GM12878 (cell line): ENCODE measurements at regions not wholly inside any gene's neighbourhood (a gene's known extent, or its start where the extent isn't known, plus 50 kb on each side); places are given as distances from the start of the nearest gene placed in this dataset.

ENCODE experiments used
- ATAC-seq: fragments of 200-7000 bp; cut with Tn5 transposase; 3 replicates; pipeline ENCODE4 v1.9.1; 2020; ENCODE audit warnings: mild to moderate bottlenecking, moderate library complexity
- BruUV-seq: library from RNA; stranded (reverse); fragments of 400-500 nt; replicated peaks from 2 replicates; lab custom pipeline; 2021; lab: Mats Ljungman, UMichigan
- CTCF ChIA-PET: fragments of 300-600 bp; sonication (Branson Sonifier 250); formaldehyde crosslinking; extraction: SDS; loops from one replicate; lab custom pipeline; 2021; ENCODE audit warnings: inconsistent platforms; lab: Yijun Ruan, JAX
- POLR2A ChIA-PET: fragments of 350-600 bp; formaldehyde crosslinking; extraction: SDS; loops from one replicate; lab custom pipeline; 2021; ENCODE audit warnings: inconsistent platforms; lab: Charles Lee
- RAD21 ChIA-PET: fragments of 300-600 bp; sonication (Branson Sonifier 250); formaldehyde crosslinking; loops from one replicate; lab custom pipeline; 2023; ENCODE audit warnings: antibody characterized with exemption; ENCODE audit not compliant: unreplicated experiment; lab: Charles Lee
- SMC1A ChIA-PET: fragments of 300-600 bp; sonication (Branson Sonifier 250); formaldehyde crosslinking; loops from one replicate; lab custom pipeline; 2023; ENCODE audit not compliant: unreplicated experiment, uncharacterized antibody; lab: Charles Lee
- DNase-seq: peaks from one replicate; pipeline ENCODE4 v3.0.0-alpha.2; 2011; ENCODE audit warnings: low read depth, low spot score
- FAIRE-seq: peaks from 3 replicates; lab custom pipeline; 2011; peaks lifted over from hg19 to GRCh38; lab: Jason Lieb, UNC
- H2AFZ ChIP-seq: 2 replicates; pipeline ENCODE4 v1.6.0; 2011; ENCODE audit warnings: low read depth, low read length, control low read depth; ENCODE audit not compliant: control insufficient read depth
- H3K27ac ChIP-seq: 2 replicates; pipeline ENCODE4 v1.5.1; 2011; ENCODE audit warnings: control low read depth; ENCODE audit not compliant: control insufficient read depth, insufficient read depth
- H3K27me3 ChIP-seq, 2 experiments: replicated peaks in 1 of 2; 2 replicates each; pipeline versions ENCODE4 v1.6.0 to v1.6.1; 2011; ENCODE audit warnings: low read length in 1 of 2; ENCODE audit not compliant: control insufficient read depth in 2 of 2, insufficient read depth in 2 of 2
- H3K36me3 ChIP-seq, 2 experiments: 2 replicates each; pipeline ENCODE4 v1.5.1; 2011; ENCODE audit warnings: low read length in 1 of 2; ENCODE audit not compliant: control insufficient read depth in 2 of 2, insufficient read depth in 2 of 2
- H3K4me1 ChIP-seq: 2 replicates; pipeline ENCODE4 v1.6.1; 2011; ENCODE audit warnings: mild to moderate bottlenecking, low read length, moderate library complexity, mixed read lengths; ENCODE audit not compliant: control insufficient read depth, insufficient read depth
- H3K4me2 ChIP-seq: 2 replicates; pipeline ENCODE4 v1.6.0; 2011; ENCODE audit warnings: control low read depth; ENCODE audit not compliant: control insufficient read depth, insufficient read depth
- H3K4me3 ChIP-seq: fragments of 200-600 bp; sonication (generic); 2 replicates; pipeline ENCODE4 v1.5.1; 2016
- H3K79me2 ChIP-seq: 2 replicates; pipeline ENCODE4 v1.6.0; 2011; ENCODE audit warnings: low read length; ENCODE audit not compliant: control insufficient read depth, insufficient read depth
- H3K9ac ChIP-seq: 2 replicates; pipeline ENCODE4 v1.8.0; 2011; ENCODE audit warnings: low read length, control low read depth, mixed read lengths; ENCODE audit not compliant: control insufficient read depth, insufficient read depth
- H3K9me3 ChIP-seq: replicated peaks from 3 replicates; pipeline ENCODE4 v1.5.1; 2011; ENCODE audit warnings: mild to moderate bottlenecking, low read length; ENCODE audit not compliant: control insufficient read depth, insufficient read depth
- H4K20me1 ChIP-seq: 2 replicates; pipeline ENCODE4 v1.6.0; 2011; ENCODE audit not compliant: control insufficient read depth, insufficient read depth
- CEBPB ChIP-seq, 2 experiments: fragments of 150-350 bp in 1 of 2; IDR thresholded peaks; 2 replicates each; pipeline ENCODE4 v1.6.1; 2012 to 2014; ENCODE audit warnings: low read depth in 2 of 2, low read length in 2 of 2, borderline replicate concordance in 1 of 2, inconsistent platforms in 1 of 2
- NFYA ChIP-seq: IDR thresholded peaks from 2 replicates; pipeline ENCODE4 v1.6.1; 2011; ENCODE audit warnings: low read depth, mild to moderate bottlenecking, low read length, improper control_type of control experiment, borderline replicate concordance
- NR2C1 ChIP-seq: fragments of 450-650 bp; IDR thresholded peaks from 2 replicates; pipeline ENCODE4 v1.6.1; 2017; ENCODE audit warnings: antibody characterized with exemption, mild to moderate bottlenecking, moderate library complexity
- RUNX3 ChIP-seq: IDR thresholded peaks from 2 replicates; pipeline ENCODE4 v1.6.1; 2012; ENCODE audit warnings: low read length, inconsistent platforms
- ZNF217 ChIP-seq: fragments of 450-650 bp; IDR thresholded peaks from 2 replicates; pipeline ENCODE4 v1.6.1; 2017; ENCODE audit warnings: antibody characterized with exemption, mild to moderate bottlenecking
- WGBS: methylation state at CpG from one replicate; pipeline ENCODE4 v1.1.6; 2016; ENCODE audit warnings: low lambda C conversion rate; ENCODE audit not compliant: insufficient replicate concordance, insufficient coverage; ENCODE audit errors: missing lambda C conversion rate; 5-methylcytosine and 5-hydroxymethylcytosine counted together
- in situ Hi-C: fragments of 300-500 bp; cut with MboI; formaldehyde crosslinking; loops from 9 replicates; pipeline ENCODE4 v1.14.3; 2018; ENCODE audit warnings: mixed read lengths
- intact Hi-C: fragments of 100-400 bp; cut with micrococcal nuclease; formaldehyde crosslinking; loops from one replicate; pipeline ENCODE4 v1.14.2; 2022; ENCODE audit not compliant: unreplicated experiment

DNA sequence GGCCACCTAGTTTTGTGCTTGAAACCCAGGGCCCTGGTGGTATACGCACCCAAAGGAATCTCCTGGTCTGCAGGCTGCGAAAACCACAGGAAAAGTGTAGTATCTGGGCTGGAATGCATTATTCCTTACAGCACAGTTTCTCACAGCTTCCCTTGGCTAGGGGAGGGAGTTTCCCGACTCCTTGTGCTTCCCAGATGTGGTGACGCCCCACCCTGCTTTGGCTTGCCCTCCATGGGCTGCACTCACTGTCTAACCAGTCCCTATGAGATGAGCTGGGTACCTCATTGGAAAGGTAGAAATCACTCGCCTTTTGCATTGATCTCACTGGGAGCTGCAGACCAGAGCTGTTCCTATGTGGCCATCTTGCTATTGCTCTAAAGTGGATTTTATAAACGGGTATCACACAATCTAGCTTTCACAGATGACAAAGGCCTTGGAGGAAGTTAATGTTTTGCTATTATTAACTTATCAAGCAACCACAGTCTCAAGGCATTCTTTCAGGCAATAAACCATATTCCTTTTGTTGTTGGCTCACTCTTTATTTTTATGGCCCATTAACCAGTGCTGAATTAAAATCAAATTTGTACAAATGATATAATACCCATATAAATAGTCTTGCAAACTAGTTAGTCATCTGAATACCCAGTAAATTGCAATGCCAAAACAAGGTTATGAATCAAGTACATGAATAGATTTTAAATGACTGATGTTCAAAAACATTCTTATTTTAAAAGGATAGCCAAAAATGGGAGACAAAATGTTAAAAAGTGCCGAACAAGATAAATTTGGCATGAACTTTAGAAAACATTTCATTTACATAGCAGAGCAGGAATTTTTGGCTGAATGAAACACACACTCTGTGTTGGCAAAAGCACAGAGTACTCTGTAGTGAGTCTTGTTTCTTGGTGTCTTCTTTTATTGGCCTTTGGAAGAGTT, 475.4 kb upstream of the ARGLU1 start:
- DNase-seq (no peak), ATAC-seq (no peak), FAIRE-seq (no peak)
- POLR2A ChIA-PET: interaction anchor here (0.6 kb wide), 3 partner anchors 32 to 497 kb away, joined by 3 to 4 read pairs (median 3); no protein-coding TSS in a partner anchor
- no peak overlapping the region for H3K27ac ChIP-seq
- H3K4me3 ChIP-seq: no peak overlapping the region
- RAD21 ChIA-PET: no interaction called here
- H3K4me2 ChIP-seq: no peak overlapping the region
- H3K9me3 ChIP-seq: no peaks in the 10 kb centered on the region
- SMC1A ChIA-PET: interaction anchor here (0.9 kb wide), 1 partner anchor 52 kb away, joined by 4 read pairs; no protein-coding TSS in a partner anchor
- no peaks in the 10 kb centered on the region for H3K36me3 ChIP-seq
- in situ Hi-C loops: no loop called here
- H3K9ac ChIP-seq: no peak overlapping the region
- H3K79me2 ChIP-seq: no peaks in the 10 kb centered on the region
- no peak overlapping the region for H2AFZ ChIP-seq
- BruUV-seq: no TSS peak
- H3K27me3 ChIP-seq: no peaks in the 10 kb centered on the region
- intact Hi-C loops: no loop called here
- TF ChIP-seq CEBPB (IDR thresholded peaks at IDR 0.05; ENCODE audit: borderline replicate concordance in 1 of 2, low read depth in 2 of 2, low read length in 2 of 2) (no peak), ZNF217 (no peak)
- 29% methylated on average over 7 of the region's 7 CpGs for WGBS
- no peaks in the 10 kb centered on the region for H3K4me1 ChIP-seq
- CTCF ChIA-PET: interaction anchor here (0.6 kb wide), 1 partner anchor 271 kb away, joined by 4 read pairs; no protein-coding TSS in a partner anchor
- H4K20me1 ChIP-seq: no peaks in the 10 kb centered on the region

DNA sequence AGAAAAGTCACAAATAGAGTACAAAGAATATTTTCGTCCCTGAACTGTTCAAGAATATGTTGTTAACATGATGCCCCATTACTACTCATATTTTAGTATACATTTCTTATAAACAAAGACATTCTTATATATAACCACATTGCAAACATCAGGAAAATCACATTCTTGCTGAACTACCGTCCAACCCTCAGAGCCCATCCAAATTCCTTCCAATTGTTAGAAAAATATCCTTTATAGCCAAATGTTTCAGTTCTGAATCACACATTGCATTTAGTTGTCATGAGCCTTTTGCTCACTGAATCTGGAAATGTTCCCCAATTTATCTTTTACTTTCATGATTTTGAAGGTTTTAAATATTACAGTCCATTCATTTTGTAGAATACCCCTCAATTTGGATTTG, 467.8 kb upstream of the ARGLU1 start:
- no peak for ATAC-seq

More for the DNA sequence above, 467.8 kb upstream of the ARGLU1 start:
- in situ Hi-C loops: no loop called here
- ChIA-PET SMC1A (no interaction called here), POLR2A (no interaction called here), CTCF (interaction anchor here (1.2 kb wide), 1 partner anchor 8 kb away, joined by 3 read pairs; no protein-coding TSS in a partner anchor), RAD21 (no interaction called here)
- H3K27ac ChIP-seq: no peak overlapping the region
- intact Hi-C loops: no loop called here
- 0% methylated on average over 2 of the region's 2 CpGs for WGBS
- FAIRE-seq: no peak
- H3K4me3 ChIP-seq: no peak overlapping the region
- no peaks in the 10 kb centered on the region for H3K79me2 ChIP-seq
- H3K36me3 ChIP-seq: no peaks in the 10 kb centered on the region
- H3K27me3 ChIP-seq: no peaks in the 10 kb centered on the region
- no peaks in the 10 kb centered on the region for H3K4me1 ChIP-seq
- DNase-seq: no peak
- TF ChIP-seq NR2C1 (no peak), RUNX3 (no peak), NFYA (no peak)
- no TSS peak for BruUV-seq
- no peaks in the 10 kb centered on the region for H3K9me3 ChIP-seq
- H3K4me2 ChIP-seq: no peak overlapping the region
- no peaks in the 10 kb centered on the region for H4K20me1 ChIP-seq
- H3K9ac ChIP-seq: no peak overlapping the region
- no peak overlapping the region for H2AFZ ChIP-seq
